T-helper 17 cell (primary cell): ENCODE measurements at regions not wholly inside any gene's neighbourhood (a gene's known extent, or its start where the extent isn't known, plus 50 kb on each side); places are given as distances from the start of the nearest gene placed in this dataset.
"Not testable (repeated sequence)": the region's sequence is repeated elsewhere in the genome, so short reads cannot be mapped to it uniquely, and the experiment has no call there.

Experiments
- ATAC-seq: fragments of 150-1000 bp; cut with Tn5 transposase; 2 replicates; pipeline ENCODE4 v1.10.0; 2021; ENCODE audit warnings: mild to moderate bottlenecking, moderate library complexity
- DNase-seq, 3 donors: peaks; one replicate each; pipeline versions ENCODE4 v3.0.0 to v3.0.0-alpha.2; 2020 to 2021
- H3K9me3 ChIP-seq: one replicate; pipeline ENCODE4 v1.7.0; 2013; ENCODE audit warnings: low read length, mild to moderate bottlenecking; ENCODE audit not compliant: control insufficient read depth, poor library complexity, severe bottlenecking
- H3K27ac Mint-ChIP-seq: one replicate; pipeline ENCODE4 v1.8.0; 2022; ENCODE audit warnings: mild to moderate bottlenecking, moderate library complexity, mixed read lengths
- H3K27me3 Mint-ChIP-seq: one replicate; pipeline ENCODE4 v1.8.0; 2022; ENCODE audit warnings: mixed read lengths
- H3K36me3 Mint-ChIP-seq: one replicate; pipeline ENCODE4 v1.8.0; 2022; ENCODE audit warnings: low read depth, mixed read lengths
- H3K4me1 Mint-ChIP-seq: one replicate; pipeline ENCODE4 v1.8.0; 2022; ENCODE audit warnings: mild to moderate bottlenecking, mixed read lengths
- H3K4me3 Mint-ChIP-seq: one replicate; pipeline ENCODE4 v1.8.0; 2022; ENCODE audit warnings: mild to moderate bottlenecking, moderate library complexity, mixed read lengths

DNA sequence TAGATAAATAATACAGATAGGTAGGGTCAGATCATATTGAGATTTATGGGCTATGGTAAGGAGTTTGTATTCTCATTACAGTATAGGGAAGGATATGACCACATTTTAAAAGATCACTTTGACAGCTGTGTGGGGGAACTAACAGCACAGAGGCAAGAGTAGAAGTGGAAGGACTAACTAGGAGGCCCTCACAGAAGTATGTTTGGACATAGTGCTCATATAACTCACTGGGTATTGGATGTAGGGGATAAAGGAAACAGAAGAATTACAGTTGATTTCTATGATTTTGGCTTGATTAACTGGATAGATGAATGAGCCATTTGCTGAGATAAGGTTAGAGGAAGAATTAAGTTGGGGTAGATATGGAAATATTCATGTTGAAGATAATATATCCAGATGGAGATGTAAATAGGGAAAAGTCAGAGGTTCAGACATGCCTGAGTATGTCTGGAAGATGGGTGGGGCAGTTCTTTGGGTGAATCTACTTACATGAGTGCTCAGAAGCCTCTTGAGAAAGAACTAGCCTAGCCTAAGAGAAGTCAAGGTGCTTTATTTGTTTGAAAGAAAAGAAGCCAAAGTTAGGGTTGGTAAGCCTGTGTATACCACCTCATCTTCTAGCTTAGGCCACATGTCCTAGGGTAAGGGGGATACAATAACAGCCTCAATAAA, 133.4 kb downstream of the NDFIP2 start:
- H3K4me1 Mint-ChIP-seq = no peaks in the 10 kb centered on the region
- no peaks in the 10 kb centered on the region for H3K9me3 ChIP-seq
- DNase-seq (no peak), ATAC-seq (no peak)
- no peak overlapping the region for H3K4me3 Mint-ChIP-seq
- peaks cover 16% of the 10 kb centered on the region for H3K27me3 Mint-ChIP-seq
- peaks cover 2% of the 10 kb centered on the region for H3K36me3 Mint-ChIP-seq
- H3K27ac Mint-ChIP-seq = no peak overlapping the region

DNA sequence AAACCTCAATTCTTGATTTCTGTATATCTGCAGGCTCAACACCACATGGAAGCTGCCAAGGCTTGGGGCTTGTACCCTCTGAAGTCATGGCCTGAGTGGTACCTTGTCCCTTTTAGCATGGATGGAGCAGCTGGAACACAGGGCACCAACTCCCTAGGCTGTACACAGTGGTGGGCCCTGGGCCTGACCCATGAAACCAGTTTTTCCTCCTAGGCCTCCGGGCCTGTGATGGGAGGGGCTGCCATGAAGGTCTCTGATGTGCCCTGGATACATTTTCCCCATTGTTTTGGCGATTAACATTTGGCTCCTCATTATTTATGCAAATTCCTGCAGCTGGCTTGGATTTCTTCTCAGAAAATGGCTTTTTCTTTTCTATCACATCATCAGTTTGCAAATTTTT, 131.6 kb downstream of the NDFIP2 start:
- Mint-ChIP-seq H3K27ac (no peak overlapping the region), H3K4me1 (no peaks in the 10 kb centered on the region), H3K27me3 (peaks cover 9% of the 10 kb centered on the region), H3K4me3 (no peak overlapping the region), H3K36me3 (peaks cover 2% of the 10 kb centered on the region)
- no peak for ATAC-seq
- DNase-seq = no peak
- no peaks in the 10 kb centered on the region for H3K9me3 ChIP-seq

DNA sequence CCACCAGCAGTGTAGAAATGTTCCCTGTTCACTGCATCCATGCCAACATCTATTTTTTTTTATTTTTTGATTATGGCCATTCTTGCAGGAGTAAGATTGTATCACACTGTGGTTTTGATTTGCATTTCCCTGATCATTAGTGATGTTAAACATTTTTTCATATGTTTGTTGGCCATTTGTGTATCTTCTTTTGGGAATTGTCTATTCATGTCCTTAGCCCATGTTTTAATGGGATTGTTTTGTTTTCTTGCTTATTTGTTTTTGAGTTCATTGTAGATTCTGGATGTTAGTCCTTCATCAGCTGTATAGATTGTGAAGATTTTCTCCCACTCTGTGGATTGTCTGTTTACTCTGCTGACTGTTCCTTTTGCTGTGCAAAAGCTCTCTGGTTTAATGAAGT, 126.9 kb downstream of the NDFIP2 start:
- not testable (repeated sequence) for ATAC-seq, H3K9me3 ChIP-seq, DNase-seq, H3K36me3 Mint-ChIP-seq, H3K27ac Mint-ChIP-seq, H3K27me3 Mint-ChIP-seq, H3K4me3 Mint-ChIP-seq, H3K4me1 Mint-ChIP-seq
